HG02610 (cell line): ENCODE measurements at regions not wholly inside any gene's neighbourhood (a gene's known extent, or its start where the extent isn't known, plus 50 kb on each side); places are given as distances from the start of the nearest gene placed in this dataset.

ENCODE experiments used
- ATAC-seq: cut with Tn5 transposase; IDR thresholded peaks from one replicate; pipeline ENCODE4 v1.9.1; 2021; ENCODE audit warnings: mild to moderate bottlenecking, moderate library complexity; ENCODE audit not compliant: unreplicated experiment

DNA sequence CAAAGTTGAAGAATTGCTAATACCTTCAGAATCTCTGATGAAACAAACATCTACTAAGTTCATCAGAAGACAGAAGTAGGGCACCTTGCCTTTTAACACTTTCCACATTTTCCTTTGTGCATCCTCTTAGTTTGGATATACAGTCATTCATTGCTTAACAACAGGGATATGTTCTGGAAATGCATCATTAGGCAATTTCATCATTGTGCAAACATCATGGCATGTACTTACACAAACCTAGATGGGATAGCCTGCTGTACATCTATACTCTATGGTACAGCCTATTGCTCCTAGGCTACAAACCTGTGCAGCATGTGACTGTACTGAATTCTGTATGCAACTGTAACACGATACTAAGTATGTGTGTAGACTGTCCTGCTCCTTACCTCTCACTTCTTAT lies 169.8 kb downstream of the SUCLA2 start:
- ATAC-seq, result no peak

DNA sequence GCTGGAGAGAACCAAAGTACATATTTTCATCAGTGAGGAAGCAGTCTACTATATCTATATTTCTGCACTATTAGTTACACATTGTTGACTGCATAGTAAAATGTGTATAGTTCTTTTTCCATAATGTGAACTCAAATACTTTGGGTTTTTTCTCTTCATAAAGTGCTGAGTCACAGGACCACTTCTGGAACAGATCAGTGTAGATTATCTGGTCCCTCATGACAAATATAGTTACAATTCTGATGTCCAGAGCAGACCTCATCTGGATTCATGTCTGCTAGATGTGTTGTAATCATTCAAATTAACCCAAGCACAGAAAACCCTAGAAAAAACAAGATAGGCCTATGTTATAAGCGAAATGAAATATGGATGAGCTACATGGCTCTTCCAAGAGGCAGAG lies 171.4 kb downstream of the SUCLA2 start:
- no peak for ATAC-seq

DNA sequence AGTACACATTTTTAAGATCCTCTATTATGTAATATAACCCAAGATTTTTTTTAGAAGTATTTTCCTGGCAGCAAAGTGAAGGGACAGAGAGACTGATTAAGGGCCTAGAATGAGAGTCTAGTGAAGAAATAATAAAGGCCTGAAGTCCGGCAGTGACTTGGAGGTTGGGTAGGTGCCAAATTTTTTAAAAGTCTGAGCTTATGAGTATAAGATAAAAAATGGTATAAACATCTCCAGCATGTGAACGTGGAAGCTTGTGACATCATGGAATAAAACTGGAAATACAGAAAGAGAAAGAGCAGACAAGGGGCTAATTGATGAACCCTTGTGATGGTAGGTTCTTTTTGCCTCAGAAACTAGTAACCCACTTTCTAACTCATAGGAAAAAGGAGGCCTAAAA lies 174.6 kb downstream of the SUCLA2 start:
- ATAC-seq, result no peak

DNA sequence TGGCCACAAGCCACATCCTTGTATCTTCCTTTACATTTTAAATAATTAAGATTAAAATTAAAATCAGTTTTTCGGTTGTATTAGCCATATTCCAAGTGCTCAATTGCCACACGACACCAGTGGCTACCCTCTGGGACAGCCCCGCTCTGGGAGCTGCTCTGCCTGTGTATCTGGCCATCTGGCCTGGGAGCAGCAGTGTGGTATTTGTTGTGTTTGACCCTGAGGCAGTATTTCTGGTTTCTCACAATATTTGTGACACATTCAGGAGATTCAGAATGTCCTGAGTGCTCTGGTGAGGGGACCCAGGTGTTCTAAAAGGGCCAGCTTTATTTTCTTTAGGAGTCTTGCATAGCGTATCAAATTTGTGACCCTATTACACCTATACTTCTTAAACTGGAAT lies 179.0 kb downstream of the SUCLA2 start:
- no peak for ATAC-seq

DNA sequence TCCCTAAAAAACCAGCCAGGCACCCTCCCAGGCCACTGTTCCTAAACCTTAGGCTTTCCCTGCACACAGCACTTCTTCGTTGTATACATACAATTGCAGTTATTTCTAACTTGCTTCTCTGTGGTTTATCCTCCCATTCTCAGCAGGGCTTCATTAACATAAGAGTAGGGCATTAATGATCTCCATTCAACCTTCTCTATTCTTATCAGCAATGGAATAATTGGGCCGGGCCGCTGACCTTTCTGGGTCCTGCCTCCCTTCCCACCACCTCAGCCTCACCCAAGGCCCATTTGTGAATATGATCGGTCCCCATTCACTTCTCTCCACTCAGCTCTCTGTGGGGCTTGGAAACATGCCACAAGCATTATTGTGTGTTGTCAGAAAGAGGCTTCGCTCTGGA lies 184.2 kb downstream of the SUCLA2 start:
- ATAC-seq, result no peak

DNA sequence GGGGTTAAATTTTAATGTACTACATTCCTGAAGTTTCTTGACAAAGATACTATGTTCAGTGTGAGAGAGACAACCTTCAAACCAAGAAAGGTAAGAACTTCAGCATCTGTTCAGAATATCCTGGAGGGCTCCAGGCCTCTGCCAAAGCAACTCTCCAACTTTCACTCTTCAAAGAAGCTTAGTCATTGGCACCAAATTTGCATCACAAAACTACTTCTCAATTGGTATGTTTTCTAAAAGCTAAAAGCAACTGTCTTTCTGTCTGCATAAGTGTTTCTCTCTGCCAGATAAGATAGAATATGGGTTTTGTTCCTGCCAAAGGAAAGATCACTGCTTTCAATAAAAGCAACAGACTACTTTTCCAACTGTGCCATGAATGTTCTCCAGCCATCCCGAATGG lies 187.4 kb downstream of the SUCLA2 start:
- no peak for ATAC-seq

DNA sequence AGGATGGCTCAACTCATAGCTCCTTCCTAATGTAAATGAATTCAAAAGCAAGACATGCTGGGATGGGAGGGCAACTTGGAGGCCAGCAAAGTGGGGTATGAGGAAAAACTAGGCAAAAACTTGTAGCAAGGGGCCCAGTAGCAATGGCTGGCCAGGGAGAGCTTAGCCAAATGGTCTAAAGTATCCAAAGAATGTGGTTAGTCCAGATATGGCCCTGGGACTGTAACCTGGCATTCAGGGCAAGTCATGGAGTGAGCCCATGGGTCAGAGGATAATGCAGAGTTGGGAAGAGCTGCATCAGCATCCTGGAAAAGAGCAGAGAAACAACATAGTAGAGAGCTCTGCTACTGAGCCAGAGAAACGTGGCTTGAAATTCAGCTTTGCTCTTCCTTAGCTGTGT lies 191.7 kb downstream of the SUCLA2 start:
- ATAC-seq, result no peak

DNA sequence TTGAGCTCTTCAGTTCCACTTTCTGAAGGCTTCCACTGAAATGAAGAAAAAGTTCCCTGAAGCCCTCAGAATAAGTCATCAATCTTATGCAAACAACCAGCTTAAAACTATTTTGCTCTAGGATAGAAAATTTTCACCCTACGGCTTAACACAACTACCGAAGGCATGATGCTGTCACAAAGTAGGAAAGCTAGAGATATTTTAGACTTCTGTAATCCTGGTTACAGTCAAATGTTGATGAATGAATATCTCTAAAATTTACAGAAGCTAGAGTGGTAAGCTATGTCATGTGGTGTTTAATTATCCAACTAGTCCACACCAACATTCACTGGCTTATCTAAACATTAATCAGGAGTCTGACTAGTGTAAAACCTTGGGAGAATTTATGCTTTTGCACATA lies 197.9 kb downstream of the SUCLA2 start:
- no peak for ATAC-seq

DNA sequence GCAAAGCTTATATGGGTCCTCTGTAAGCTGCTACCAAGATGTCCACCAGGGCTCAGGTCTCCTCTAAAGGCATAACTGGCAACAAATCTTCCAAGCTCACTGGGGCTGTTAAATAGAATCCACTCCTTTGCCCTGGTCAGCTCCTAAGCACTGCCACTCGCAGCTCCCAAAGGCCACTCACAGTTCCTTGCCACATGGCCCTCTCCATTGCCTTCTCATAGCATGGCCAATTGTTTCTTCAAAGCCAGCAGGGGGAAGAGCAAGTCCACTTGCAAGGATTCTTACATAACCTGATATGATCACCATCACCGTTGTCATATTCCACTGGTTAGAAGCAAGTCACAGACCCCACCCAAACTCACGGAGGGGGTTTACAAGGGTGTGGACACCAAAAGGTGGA lies 199.5 kb downstream of the SUCLA2 start:
- ATAC-seq, result no peak

DNA sequence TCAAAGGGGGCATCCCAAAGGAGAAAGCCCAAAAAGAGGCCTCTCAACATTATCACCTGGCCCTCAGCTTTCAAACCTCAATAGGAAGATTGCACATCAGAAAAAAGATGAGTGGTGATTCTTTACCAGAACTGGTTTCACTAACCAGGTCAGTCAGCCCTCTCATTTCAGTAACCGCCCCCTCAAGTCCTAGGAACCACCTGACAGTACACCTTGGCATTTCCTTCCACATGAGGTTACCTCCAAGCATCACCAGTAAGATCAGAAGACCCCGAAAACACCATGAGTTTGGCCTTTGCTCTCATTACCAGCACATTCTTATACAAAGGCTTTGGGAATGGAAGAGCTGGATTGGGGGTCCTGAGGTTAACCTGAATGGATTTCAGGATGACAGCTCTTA lies 200.5 kb downstream of the SUCLA2 start:
- ATAC-seq, result no peak

DNA sequence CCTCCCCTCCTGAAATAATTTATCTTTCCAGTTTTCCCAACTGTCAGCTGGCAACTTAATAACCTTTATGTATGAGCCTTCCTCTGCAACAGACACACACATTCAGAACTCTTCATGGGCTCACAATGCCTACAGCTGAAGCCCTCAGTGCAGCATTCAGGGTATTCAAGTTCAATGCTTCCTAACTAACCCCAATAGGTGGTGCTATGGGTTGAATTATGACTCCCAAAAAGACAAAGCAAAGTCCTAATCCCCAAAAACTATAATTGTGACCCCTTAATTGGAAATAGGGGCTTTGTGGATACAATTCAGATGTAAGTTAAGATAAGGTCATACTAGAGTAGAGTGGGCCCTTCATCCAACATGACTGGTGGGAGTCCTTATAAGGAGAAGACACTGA lies 202.2 kb downstream of the SUCLA2 start:
- ATAC-seq, result no peak

DNA sequence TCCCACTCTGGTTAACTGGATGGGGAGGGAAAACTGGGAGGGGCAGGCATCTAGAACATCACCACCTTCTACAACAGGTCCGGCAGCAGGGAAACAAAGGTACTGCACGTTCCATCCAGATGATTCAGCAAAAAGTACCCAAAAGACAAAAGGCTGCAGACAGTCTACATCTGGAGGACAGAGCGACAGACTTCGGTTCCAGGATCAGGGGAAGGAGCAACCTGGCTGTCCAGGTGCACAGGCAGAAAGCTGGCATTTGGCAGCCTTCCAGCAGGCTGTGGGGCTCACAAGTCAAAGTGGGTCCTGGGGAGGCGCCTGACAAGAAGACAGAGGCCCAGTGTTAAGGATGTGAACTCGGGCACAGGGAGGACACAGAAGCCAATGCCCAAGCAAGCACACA lies 202.9 kb downstream of the SUCLA2 start:
- ATAC-seq, result no peak

DNA sequence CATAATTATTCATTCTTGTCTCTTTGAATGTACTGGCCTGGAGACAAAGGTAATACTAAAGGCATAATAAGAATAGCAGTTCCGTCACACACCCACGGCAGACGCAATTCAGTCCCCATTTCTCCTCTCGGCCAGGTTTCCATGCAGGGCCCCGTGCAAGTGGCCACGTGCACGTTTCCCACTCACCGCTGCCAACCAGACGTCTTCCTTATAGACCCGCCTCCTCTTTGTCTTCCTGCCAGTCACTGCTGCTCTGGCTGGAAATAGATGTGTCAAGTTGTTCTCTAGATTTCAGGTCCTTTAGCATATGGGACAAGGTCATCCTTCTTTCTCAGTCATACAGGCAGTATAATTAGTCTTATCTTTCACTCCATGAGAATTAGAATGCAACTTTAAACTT lies 204.3 kb downstream of the SUCLA2 start:
- ATAC-seq, result no peak

DNA sequence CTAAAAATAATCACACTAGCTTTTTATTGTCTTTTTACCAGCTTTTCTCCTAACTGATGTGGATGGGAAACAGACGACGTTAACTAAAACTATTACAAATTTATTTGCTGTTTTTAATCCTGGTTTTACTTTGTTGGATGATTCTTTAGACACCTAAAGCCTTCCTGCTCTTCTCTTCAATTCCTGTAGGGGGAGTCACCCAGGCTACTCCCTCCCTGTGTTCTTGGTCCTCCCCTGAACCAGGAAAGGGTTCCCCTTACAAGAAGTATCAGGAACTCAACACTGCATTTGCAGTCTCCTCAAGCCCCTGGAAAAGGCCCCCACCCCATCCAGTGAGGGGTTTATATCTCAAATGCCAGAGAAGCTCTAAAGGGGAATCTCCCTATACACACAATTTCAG lies 206.1 kb downstream of the SUCLA2 start:
- ATAC-seq, result no peak

DNA sequence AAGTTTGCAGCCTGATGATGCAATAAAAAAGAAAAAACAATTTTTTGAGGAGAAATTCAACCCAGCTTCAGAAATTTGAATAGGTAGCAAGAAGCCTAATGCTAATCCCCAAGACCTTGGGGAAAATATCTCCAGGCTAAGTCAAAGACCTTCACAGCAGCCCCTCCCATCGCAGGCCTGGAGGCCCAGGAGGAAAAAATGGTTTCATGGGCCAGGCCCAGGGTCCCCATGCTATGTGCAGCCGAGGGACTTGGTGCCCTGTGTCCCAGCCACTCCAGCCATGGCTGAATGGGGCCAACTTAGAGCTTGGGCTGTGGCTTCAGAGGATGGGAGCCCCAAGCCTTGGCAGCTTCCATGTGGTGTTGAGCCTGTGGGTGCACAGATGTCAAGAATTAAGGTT lies 210.3 kb downstream of the SUCLA2 start:
- no peak for ATAC-seq

DNA sequence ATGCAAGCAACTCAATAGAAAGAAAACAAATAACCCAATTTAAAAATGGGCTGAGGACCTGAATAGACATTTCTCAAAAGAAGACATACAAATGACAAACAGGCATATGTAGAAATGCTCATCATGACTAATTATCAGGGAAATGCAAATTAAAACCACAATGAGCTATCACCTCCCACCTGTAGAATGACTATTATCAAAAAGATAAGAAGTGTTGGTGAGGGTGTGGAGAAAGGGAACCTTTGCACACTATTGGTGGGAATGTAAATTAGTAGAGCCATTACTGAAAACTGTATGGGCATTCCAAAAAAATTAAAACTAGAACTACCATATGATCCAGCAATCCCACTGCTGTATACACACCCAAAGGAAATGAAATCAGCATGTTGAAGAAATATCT lies 212.2 kb downstream of the SUCLA2 start:
- no peak for ATAC-seq

DNA sequence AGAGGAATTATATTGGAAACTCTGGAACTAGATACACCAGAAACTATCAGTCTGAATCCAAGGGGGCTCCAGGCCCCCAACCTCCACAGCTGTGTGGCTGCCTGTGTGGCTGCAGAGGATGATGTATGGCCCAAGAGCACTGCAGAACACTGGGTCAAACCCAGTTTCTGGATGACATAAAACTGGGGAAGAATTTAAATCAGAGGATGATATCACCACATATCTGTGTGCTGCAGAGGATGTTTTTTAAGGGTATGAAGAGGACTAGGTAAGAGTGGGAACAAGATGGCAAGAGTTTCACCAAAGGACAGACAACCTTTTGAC lies 226.4 kb downstream of the SUCLA2 start:
- ATAC-seq, result no peak

DNA sequence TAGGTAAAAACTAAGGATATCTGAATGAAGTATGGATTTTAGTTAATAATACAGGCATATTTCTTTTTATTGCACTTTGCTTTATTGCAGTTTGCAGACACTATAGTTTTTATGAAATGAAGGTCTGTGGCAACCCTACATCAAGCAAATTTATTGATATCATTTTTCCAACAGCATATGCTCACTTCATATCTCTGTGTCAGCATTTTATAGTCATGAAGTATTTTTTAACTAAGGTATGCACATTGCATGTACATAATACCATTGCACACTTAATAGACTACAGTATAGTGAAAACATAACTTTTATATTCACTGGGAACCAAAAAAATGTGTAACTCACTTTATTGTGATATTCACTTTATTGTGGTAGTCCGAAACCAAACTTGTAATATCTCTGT lies 236.3 kb downstream of the SUCLA2 start:
- ATAC-seq, result no peak

DNA sequence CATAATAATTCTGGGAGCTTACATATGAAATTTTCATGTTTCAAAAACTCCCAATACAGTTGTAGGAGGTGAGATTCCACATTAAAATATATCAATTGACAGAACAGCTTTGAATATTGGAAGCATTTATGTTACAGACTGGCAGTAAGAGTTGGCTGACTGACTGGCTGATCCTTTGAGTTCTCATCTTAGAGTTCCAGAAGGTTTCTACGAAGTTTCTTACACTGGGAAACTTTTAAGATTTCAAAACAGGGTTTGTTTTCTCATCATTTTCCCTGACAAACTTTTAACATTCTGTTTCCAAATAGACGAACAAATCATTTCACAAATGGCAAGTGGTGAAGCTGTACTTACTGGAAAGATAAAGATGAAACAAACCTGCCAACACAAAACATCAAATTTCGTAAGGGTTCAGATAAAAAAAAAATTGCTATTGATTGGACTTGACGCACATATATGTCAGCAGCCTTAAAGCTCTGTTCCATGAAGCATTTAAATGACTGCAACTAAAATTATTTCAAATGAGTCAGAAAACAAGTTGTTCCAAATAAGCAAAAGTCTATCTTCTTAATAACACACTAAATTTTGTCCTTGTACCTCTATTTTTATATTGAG lies 243.5 kb downstream of the SUCLA2 start:
- no peak for ATAC-seq

DNA sequence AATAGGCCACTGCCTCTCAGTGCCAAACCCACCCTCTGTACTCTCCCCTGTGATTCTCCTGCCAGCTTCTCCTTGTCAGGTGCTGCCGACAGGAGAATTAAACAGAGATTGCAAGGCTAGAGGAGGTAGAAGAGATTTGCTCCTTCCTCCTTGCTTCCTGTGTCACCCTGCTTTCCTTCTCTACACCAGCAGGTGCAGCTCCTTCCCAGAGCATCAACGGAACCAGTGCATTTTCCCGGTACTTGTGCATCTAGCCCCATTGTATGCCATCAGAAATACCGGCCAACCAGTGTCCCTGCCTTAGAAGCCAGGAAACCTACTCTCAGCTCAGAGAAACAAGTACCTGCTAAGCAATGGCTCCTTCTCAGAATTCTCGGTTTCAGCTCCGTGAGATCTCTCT lies 253.2 kb downstream of the SUCLA2 start:
- ATAC-seq, result no peak

DNA sequence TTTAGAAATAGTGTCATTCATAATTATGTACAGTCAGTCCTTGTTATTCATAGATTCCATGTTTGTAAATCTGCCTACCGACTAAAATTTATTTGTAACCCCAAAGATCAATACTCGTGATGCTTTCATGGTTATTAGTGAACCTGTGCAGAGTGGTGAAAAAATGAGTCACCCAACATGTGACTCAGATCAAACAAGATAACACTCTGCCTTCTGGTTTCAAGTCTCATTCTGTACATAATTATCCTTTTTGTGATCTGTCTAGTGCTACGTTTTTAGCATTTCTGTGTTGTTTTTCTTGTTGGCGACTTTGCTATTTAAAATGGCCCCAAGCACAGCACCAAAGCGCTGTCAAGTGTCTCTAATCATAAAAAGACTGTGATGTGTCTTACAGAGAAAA lies 274.7 kb downstream of the SUCLA2 start:
- ATAC-seq, result no peak

DNA sequence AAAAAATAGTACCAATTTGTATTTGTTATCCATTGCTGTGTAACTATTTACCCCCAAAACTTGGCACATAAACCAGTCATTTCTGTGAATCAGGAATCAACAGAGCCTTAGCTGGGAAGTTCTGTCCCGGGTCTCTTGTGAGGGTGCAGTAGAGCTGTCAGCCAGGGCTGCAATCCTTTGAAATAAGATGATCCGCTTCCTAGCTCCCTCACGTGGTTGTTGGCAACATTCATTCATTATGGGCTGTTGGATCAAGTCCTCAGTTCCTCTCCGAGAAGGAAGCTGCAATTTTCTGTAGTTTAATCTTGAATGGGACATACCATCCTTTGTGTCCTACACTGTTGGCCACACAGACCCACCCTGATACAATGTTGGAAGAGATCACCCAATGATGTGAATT lies 277.2 kb downstream of the SUCLA2 start:
- ATAC-seq, result no peak

DNA sequence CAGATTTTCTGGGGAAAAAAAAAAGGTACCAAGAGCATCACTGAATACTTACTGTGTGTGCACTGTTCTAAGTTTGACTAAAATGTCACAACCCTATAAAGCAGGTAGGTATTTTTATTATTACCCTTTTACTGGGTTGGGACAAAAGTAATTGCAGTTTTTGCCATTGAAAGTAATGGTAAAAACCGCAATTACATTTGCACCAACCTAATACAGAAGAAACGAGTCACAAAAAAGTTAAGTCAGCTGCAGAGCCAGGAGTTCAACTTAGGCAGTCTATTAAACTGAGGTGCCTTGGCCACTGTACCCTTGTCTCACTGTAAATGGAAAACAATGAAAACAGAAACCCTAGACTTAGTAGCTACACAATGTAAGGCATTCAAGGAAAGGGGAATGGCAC lies 281.9 kb downstream of the SUCLA2 start:
- no peak for ATAC-seq

DNA sequence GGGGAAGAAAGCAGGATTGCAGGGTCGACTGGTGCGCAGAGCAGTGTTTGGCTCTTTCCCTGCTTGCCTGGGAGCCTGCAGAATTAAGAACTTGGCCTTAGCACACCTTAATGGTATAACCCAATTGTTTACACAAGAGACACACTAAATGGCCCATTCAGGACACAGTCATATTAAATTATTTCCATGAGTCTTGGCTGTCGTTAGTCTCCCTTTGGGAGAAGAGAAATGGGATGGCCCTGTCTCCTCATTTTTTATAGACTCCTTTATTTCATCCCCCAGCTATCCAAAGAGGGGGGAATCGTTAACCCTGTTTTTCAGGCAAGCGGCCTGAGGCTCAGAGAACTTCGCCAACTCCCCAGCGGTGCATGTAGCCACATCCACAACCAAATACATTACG lies 282.5 kb downstream of the SUCLA2 start:
- ATAC-seq, result no peak
